Caco-2 (cell line): ENCODE measurements at regions not wholly inside any gene's neighbourhood (a gene's known extent, or its start where the extent isn't known, plus 50 kb on each side); places are given as distances from the start of the nearest gene placed in this dataset.
A peak's percentile ranks its signal among the peaks of the same experiment; 100 is the strongest.

ENCODE experiments used
- BruUV-seq: library from RNA; stranded (reverse); fragments of 400-500 nt; replicated peaks from 2 replicates; lab custom pipeline; 2021; lab: Mats Ljungman, UMichigan
- CTCF ChIA-PET: fragments of 300-600 bp; sonication (Branson Sonifier 250); formaldehyde crosslinking; loops from one replicate; lab custom pipeline; 2022; ENCODE audit warnings: antibody characterized with exemption; lab: Charles Lee
- POLR2A ChIA-PET: fragments of 300-600 bp; sonication (Branson Sonifier 250); formaldehyde crosslinking; loops from one replicate; lab custom pipeline; 2022; ENCODE audit warnings: antibody characterized with exemption; lab: Charles Lee
- DNase-seq, 2 experiments: peaks; one replicate each; pipeline versions ENCODE4 v3.0.0 to v3.0.0-alpha.2; 2020 to 2022
- H3K27me3 ChIP-seq: replicated peaks from 2 replicates; pipeline ENCODE4 v1.6.0; 2011; ENCODE audit warnings: low read length; ENCODE audit not compliant: control insufficient read depth, insufficient read depth
- H3K36me3 ChIP-seq: 2 replicates; pipeline ENCODE4 v1.5.1; 2011; ENCODE audit warnings: low read length; ENCODE audit not compliant: control insufficient read depth, insufficient read depth
- H3K4me1 ChIP-seq: fragments of 250-450 bp; sonication (Bioruptor Pico); 2 replicates; pipeline ENCODE4 v1.5.1; 2020; ENCODE audit warnings: mild to moderate bottlenecking
- H3K4me3 ChIP-seq: 2 replicates; pipeline ENCODE4 v1.5.1; 2011; ENCODE audit warnings: low read depth, mild to moderate bottlenecking, control low read depth, low read length
- H3K9me3 ChIP-seq: fragments of 250-450 bp; sonication (Bioruptor Pico); 2 replicates; pipeline ENCODE4 v1.5.1; 2020; ENCODE audit warnings: mild to moderate bottlenecking, moderate library complexity
- H3K27ac Mint-ChIP-seq: one replicate; pipeline ENCODE4 v1.8.0; 2022; ENCODE audit warnings: mixed read lengths; ENCODE audit not compliant: unreplicated experiment
- H3K27me3 Mint-ChIP-seq: one replicate; pipeline ENCODE4 v1.8.0; 2022; ENCODE audit warnings: mixed read lengths; ENCODE audit not compliant: insufficient read depth, unreplicated experiment
- H3K36me3 Mint-ChIP-seq: one replicate; pipeline ENCODE4 v1.8.0; 2022; ENCODE audit warnings: mild to moderate bottlenecking, mixed read lengths; ENCODE audit not compliant: insufficient read depth, unreplicated experiment
- H3K4me1 Mint-ChIP-seq: one replicate; pipeline ENCODE4 v1.8.0; 2022; ENCODE audit warnings: low read depth, mixed read lengths; ENCODE audit not compliant: unreplicated experiment
- H3K4me3 Mint-ChIP-seq: one replicate; pipeline ENCODE4 v1.8.0; 2022; ENCODE audit warnings: mild to moderate bottlenecking, moderate library complexity, mixed read lengths; ENCODE audit not compliant: unreplicated experiment
- H3K9me3 Mint-ChIP-seq: one replicate; pipeline ENCODE4 v1.8.0; 2022; ENCODE audit warnings: mixed read lengths; ENCODE audit not compliant: unreplicated experiment
- CTCF ChIP-seq, 2 experiments: fragments of 200-600 bp in 1 of 2; IDR thresholded peaks; 1 replicate in 1 of 2; 2 replicates in 1 of 2; pipeline versions ENCODE4 v1.5.1 to v1.8.0; 2011 to 2022; ENCODE audit warnings: antibody characterized with exemption in 1 of 2, control low read depth in 1 of 2, inconsistent platforms in 1 of 2, low read depth in 1 of 2, low read length in 1 of 2, mild to moderate bottlenecking in 1 of 2, moderate library complexity in 1 of 2; ENCODE audit not compliant: insufficient read depth in 1 of 2, severe bottlenecking in 1 of 2, unreplicated experiment in 1 of 2
- intact Hi-C: fragments of 100-400 bp; cut with micrococcal nuclease; formaldehyde crosslinking; loops from one replicate; pipeline ENCODE4 v1.10.0; 2022; ENCODE audit not compliant: unreplicated experiment

DNA sequence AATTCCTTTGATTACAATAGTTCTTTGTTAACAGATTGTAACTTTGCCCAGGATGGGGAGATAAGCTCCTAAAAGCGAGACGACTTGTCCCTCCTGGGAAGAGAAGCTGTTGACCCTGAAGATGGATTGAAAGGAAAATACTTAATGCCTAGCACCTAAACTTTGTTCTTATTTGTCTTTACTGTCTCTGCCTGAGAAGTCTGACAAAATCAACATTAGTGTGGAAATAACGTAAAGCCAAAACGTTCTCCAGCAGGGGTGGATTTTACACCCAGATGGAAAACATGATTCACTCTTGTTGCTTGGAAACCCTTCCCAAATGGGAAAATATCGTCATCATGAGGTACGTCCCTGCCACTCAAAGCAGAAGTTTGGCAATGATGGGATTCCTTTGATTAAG is 450.1 kb downstream of the SLC4A3 start:
- Histone ChIP-seq H3K4me1 (peaks cover 8% of the 10 kb centered on the region; the same call in 1 of the 2 replicates), H3K27me3 (no peaks in the 10 kb centered on the region), H3K36me3 (no peaks in the 10 kb centered on the region), H3K9me3 (no peaks in the 10 kb centered on the region), H3K4me3 (no peak overlapping the region)
- intact Hi-C loops: no loop called here
- DNase-seq: peak in 1 of 2 experiments; percentile 7
- Mint-ChIP-seq H3K4me1 (peaks cover 17% of the 10 kb centered on the region), H3K27ac (no peak overlapping the region), H3K4me3 (no peak overlapping the region), H3K36me3 (no peaks in the 10 kb centered on the region), H3K9me3 (no peaks in the 10 kb centered on the region), H3K27me3 (peaks cover 19% of the 10 kb centered on the region)
- POLR2A ChIA-PET: no interaction called here
- BruUV-seq: no TSS peak
- TF ChIP-seq CTCF (IDR thresholded peaks at IDR 0.05; ENCODE audit: insufficient read depth in 1 of 2, low read depth in 1 of 2, low read length in 1 of 2, severe bottlenecking in 1 of 2, unreplicated experiment in 1 of 2): no peak
- CTCF ChIA-PET: no interaction called here

- no peaks in the 10 kb centered on the region for H3K36me3 Mint-ChIP-seq
- CTCF ChIA-PET: no interaction called here
- H3K4me3 Mint-ChIP-seq: no peak overlapping the region
- no peaks in the 10 kb centered on the region for H3K9me3 ChIP-seq
- POLR2A ChIA-PET: no interaction called here
- intact Hi-C loops: no loop called here
- no peaks in the 10 kb centered on the region for H3K27me3 ChIP-seq
- peaks cover 17% of the 10 kb centered on the region for H3K4me1 Mint-ChIP-seq
- no peak for DNase-seq
- peaks cover 21% of the 10 kb centered on the region for H3K27me3 Mint-ChIP-seq
- BruUV-seq: no TSS peak
- peaks cover 8% of the 10 kb centered on the region; the same call in 1 of the 2 replicates for H3K4me1 ChIP-seq
- no peak overlapping the region for H3K4me3 ChIP-seq
- no peak overlapping the region for H3K27ac Mint-ChIP-seq
- TF ChIP-seq CTCF (IDR thresholded peaks at IDR 0.05; ENCODE audit: insufficient read depth in 1 of 2, low read depth in 1 of 2, low read length in 1 of 2, severe bottlenecking in 1 of 2, unreplicated experiment in 1 of 2): no peak
- H3K36me3 ChIP-seq: no peaks in the 10 kb centered on the region
- H3K9me3 Mint-ChIP-seq: no peaks in the 10 kb centered on the region
These were observed 451.0 kb downstream of the SLC4A3 start for GRCh38 chr2:220078439-220078838.

DNA sequence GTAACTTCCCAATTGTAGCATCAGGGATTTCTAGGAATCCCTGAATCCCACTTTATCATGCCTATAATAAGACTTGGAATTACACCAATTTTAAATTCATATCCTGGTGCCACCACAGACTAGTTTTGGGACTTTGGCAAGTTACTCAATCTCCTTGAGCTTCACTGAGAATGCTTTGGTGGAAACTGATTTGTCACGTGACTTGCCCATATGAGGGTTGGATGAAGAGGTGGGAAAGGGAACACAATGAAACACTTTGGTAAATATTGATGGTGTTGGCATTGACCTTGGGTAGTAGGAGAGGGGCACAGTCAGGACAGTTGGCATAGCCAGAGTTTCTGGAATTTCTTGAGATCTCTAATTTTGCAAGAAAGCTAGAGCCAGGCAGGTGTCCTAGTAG is 452.2 kb downstream of the SLC4A3 start:
- POLR2A ChIA-PET: no interaction called here

More for the DNA sequence above, 452.2 kb downstream of the SLC4A3 start:
- peaks cover 8% of the 10 kb centered on the region; the same call in 1 of the 2 replicates for H3K4me1 ChIP-seq
- CTCF ChIA-PET: no interaction called here
- no peaks in the 10 kb centered on the region for H3K36me3 ChIP-seq
- no peak overlapping the region for H3K4me3 Mint-ChIP-seq
- H3K27ac Mint-ChIP-seq: no peak overlapping the region
- H3K4me1 Mint-ChIP-seq: peaks cover 17% of the 10 kb centered on the region
- intact Hi-C loops: loop anchor here (1.0 kb wide), 1 partner anchor 38 kb away; no protein-coding TSS in a partner anchor
- no peaks in the 10 kb centered on the region for H3K9me3 ChIP-seq
- H3K27me3 ChIP-seq: no peaks in the 10 kb centered on the region
- no peaks in the 10 kb centered on the region for H3K9me3 Mint-ChIP-seq
- H3K36me3 Mint-ChIP-seq: no peaks in the 10 kb centered on the region
- H3K4me3 ChIP-seq: no peak overlapping the region
- peaks cover 21% of the 10 kb centered on the region for H3K27me3 Mint-ChIP-seq
- no peak for TF ChIP-seq CTCF (IDR thresholded peaks at IDR 0.05; ENCODE audit: insufficient read depth in 1 of 2, low read depth in 1 of 2, low read length in 1 of 2, severe bottlenecking in 1 of 2, unreplicated experiment in 1 of 2)
- DNase-seq: no peak
- BruUV-seq: no TSS peak
